GM18505 (cell line): ENCODE measurements at regions not wholly inside any gene's neighbourhood (a gene's known extent, or its start where the extent isn't known, plus 50 kb on each side); places are given as distances from the start of the nearest gene placed in this dataset.

ENCODE experiments used
- ATAC-seq: cut with Tn5 transposase; IDR thresholded peaks from one replicate; pipeline ENCODE4 v1.9.1; 2021; ENCODE audit not compliant: unreplicated experiment
- POLR2A ChIP-seq: IDR thresholded peaks from 4 replicates; pipeline ENCODE4 v1.6.1; 2011; ENCODE audit warnings: borderline replicate concordance; ENCODE audit not compliant: insufficient read depth, insufficient read length; ENCODE audit errors: extremely low read depth

GRCh38 chr5:174599992-174600391, 124.4 kb upstream of the MSX2 start:
- no peak for TF ChIP-seq POLR2A
- ATAC-seq, result no peak

GRCh38 chr5:174601946-174602345, 122.4 kb upstream of the MSX2 start:
- TF ChIP-seq POLR2A, result no peak

DNA sequence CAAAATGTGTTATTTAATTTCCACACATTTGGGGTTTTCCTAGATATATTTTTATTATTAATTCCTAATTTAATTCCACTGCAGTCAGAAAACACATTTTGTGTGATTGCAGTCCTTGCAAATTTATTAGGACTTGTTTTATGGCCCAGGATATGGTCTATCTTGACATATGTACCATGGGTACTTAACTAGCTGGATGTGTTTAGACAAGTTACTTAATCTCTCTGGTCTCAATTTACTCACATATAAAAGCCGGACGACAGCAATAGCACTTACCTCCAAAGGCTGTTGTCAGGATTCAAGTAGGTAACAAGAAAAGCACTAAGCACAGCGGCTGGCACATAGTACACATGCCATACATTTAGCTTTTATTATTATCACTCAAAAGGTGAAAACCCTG, 118.2 kb upstream of the MSX2 start:
- ATAC-seq, result no peak
- no peak for TF ChIP-seq POLR2A

More at GRCh38 chr5:174601946-174602345, 122.4 kb upstream of the MSX2 start:
- ATAC-seq, result no peak

- no peak for ATAC-seq
- TF ChIP-seq POLR2A, result no peak
These were observed 117.7 kb upstream of the MSX2 start for GRCh38 chr5:174606646-174607045.

- TF ChIP-seq POLR2A, result no peak
- ATAC-seq, result no peak
These were observed 117.2 kb upstream of the MSX2 start for GRCh38 chr5:174607205-174607604.

- ATAC-seq, result no peak
- TF ChIP-seq POLR2A, result no peak
These were observed 116.5 kb upstream of the MSX2 start for GRCh38 chr5:174607916-174608315.

GRCh38 chr5:174608631-174609097, 115.7 kb upstream of the MSX2 start:
- TF ChIP-seq POLR2A, result no peak
- no peak for ATAC-seq

- no peak for ATAC-seq
- TF ChIP-seq POLR2A, result no peak
These were observed 115.3 kb upstream of the MSX2 start for GRCh38 chr5:174609116-174609515.

DNA sequence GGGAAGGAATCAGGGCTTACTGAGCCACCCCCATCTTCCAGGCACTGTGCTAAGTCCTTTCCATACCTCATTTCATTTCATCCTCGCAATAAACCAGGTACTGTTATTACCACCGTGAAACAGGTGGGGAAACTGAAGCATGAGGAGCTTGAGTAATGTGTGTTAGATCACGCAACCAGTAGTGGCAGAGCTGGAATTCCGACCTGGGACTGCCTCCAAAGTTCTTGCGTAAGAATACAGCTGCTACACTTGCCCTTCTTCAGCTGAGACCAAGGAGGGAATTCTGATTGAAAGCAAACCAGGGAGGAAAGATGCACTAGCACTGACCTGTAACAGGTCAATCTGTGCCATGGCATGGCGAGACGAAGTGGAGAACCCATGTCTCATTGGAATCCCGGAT, 113.4 kb upstream of the MSX2 start:
- TF ChIP-seq POLR2A, result no peak
- ATAC-seq, result no peak

GRCh38 chr5:174612686-174613085, 111.7 kb upstream of the MSX2 start:
- ATAC-seq, result no peak
- TF ChIP-seq POLR2A, result no peak

DNA sequence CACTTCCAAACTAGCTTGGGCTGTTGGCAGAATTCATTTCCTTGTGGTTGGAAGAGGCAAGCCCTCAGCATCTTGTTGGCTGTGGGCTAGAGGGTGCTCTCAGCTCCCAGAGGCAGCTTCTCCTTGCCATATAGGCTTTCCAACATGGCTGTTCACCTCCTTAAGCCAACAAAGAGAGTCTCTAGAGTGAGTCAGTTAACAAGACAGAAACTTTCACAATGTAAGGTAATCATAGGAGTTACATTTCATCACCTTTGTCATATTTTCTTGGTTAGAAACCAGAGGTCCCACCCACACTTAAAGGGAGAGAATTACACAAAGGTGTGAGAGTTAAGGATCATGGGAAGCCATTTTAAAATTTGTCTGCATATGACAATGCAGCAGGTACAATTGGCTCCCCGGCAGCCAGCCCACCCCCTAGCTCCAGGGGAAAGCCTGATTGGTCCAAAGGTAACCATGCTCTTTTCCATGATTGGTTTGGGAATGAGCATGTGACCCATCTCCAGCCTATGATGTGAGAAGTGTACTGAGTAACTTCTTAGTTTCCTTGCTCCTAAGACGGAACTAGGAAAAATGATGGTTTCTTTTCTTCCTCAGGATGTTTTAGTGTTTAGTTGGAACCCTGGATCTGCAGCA, 109.8 kb upstream of the MSX2 start:
- TF ChIP-seq POLR2A, result no peak
- no peak for ATAC-seq

GRCh38 chr5:174616036-174616435, 108.3 kb upstream of the MSX2 start:
- no peak for ATAC-seq
- no peak for TF ChIP-seq POLR2A

- no peak for TF ChIP-seq POLR2A
- ATAC-seq, result no peak
These were observed 107.1 kb upstream of the MSX2 start for GRCh38 chr5:174617285-174617684.

DNA sequence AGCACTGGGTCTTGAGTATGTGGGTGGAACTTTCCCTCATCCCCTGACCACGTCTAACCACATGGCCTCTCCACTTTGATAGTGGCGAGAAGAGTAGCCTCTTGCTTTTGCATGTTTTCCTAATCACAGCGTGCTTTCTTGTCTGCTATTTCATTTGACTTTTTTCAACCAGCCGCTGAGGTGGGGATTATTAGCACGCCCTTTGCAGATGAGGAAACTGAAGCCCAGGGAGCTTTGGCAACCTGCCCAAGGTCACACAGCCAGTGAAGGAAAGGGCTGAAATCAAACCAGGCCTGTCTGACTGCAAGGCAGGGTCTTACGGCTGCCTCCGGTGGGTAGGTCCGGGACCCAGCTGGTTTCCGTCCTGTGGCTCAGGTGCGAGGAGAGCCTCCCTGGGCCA, 106.5 kb upstream of the MSX2 start:
- no peak for ATAC-seq
- no peak for TF ChIP-seq POLR2A

GRCh38 chr5:174618589-174618988, 105.8 kb upstream of the MSX2 start:
- no peak for ATAC-seq
- no peak for TF ChIP-seq POLR2A
